GM19463 (cell line): ENCODE measurements at regions not wholly inside any gene's neighbourhood (a gene's known extent, or its start where the extent isn't known, plus 50 kb on each side); places are given as distances from the start of the nearest gene placed in this dataset.
"Not testable (repeated sequence)": the region's sequence is repeated elsewhere in the genome, so short reads cannot be mapped to it uniquely, and the experiment has no call there.

Experiments
- ATAC-seq: cut with Tn5 transposase; IDR thresholded peaks from one replicate; pipeline ENCODE4 v1.9.1; 2021; ENCODE audit warnings: mild to moderate bottlenecking, moderate library complexity; ENCODE audit not compliant: unreplicated experiment

- no peak for ATAC-seq
Measured at GRCh38 chr21:33121715-33122475, 52.0 kb downstream of the OLIG1 start.

- ATAC-seq: no peak
Measured at GRCh38 chr21:33122507-33122906, 52.6 kb downstream of the OLIG1 start.

- no peak for ATAC-seq
Measured at GRCh38 chr21:33123374-33124123, 53.6 kb downstream of the OLIG1 start.

GRCh38 chr21:33124889-33125288, 54.9 kb downstream of the OLIG1 start:
- no peak for ATAC-seq

- ATAC-seq: no peak
Measured at GRCh38 chr21:33125680-33126375, 55.9 kb downstream of the OLIG1 start.

GRCh38 chr21:33126569-33126968, 56.6 kb downstream of the OLIG1 start:
- no peak for ATAC-seq

GRCh38 chr21:33127154-33127867, 57.4 kb downstream of the OLIG1 start:
- ATAC-seq: peak; percentile 57

GRCh38 chr21:33127868-33128242, 57.9 kb downstream of the OLIG1 start:
- no peak for ATAC-seq

- no peak for ATAC-seq
Measured at GRCh38 chr21:33128538-33128937, 58.6 kb downstream of the OLIG1 start.

GRCh38 chr21:33132054-33132453, 62.1 kb downstream of the OLIG1 start:
- no peak for ATAC-seq

- no peak for ATAC-seq
Measured at GRCh38 chr21:33133892-33134291, 64.0 kb downstream of the OLIG1 start.

- no peak for ATAC-seq
Measured at GRCh38 chr21:33135925-33136324, 66.0 kb downstream of the OLIG1 start.

- no peak for ATAC-seq
Measured at GRCh38 chr21:33136847-33137502, 67.0 kb downstream of the OLIG1 start.

GRCh38 chr21:33139084-33139483, 69.1 kb downstream of the OLIG1 start:
- ATAC-seq: no peak

GRCh38 chr21:33140288-33140687, 70.3 kb downstream of the OLIG1 start:
- ATAC-seq: no peak

- no peak for ATAC-seq
Measured at GRCh38 chr21:33146467-33146866, 76.5 kb downstream of the OLIG1 start.

GRCh38 chr21:33149181-33149580, 79.2 kb downstream of the OLIG1 start:
- no peak for ATAC-seq

- ATAC-seq: not testable (repeated sequence)
Measured at GRCh38 chr21:33150968-33151367, 78.8 kb upstream of the IFNAR2 start.

- ATAC-seq: no peak
Measured at GRCh38 chr21:33151941-33152731, 77.6 kb upstream of the IFNAR2 start.

- no peak for ATAC-seq
Measured at GRCh38 chr21:33152732-33153130, 77.0 kb upstream of the IFNAR2 start.
